Pancreas (tissue), 10 donors: ENCODE measurements at regions not wholly inside any gene's neighbourhood (a gene's known extent, or its start where the extent isn't known, plus 50 kb on each side); places are given as distances from the start of the nearest gene placed in this dataset.

Source experiments
- ATAC-seq, 4 donors: fragments of 200-7000 bp; cut with Tn5 transposase; one replicate each; pipeline versions ENCODE4 v1.8.0 to v1.9.1; 2020; ENCODE audit warnings: mild to moderate bottlenecking in 4 of 4, moderate library complexity in 4 of 4
- DNase-seq, 6 donors: peaks; one replicate each; pipeline ENCODE4 v3.0.0-alpha.2; 2020
- FAIRE-seq: peaks from 2 replicates; lab custom pipeline; 2012; peaks lifted over from hg19 to GRCh38; lab: Jason Lieb, UNC
- H3K27ac ChIP-seq, 4 donors: fragments of 200-600 bp; sonication (generic); 1 replicate in 3 of 4; 2 replicates in 1 of 4; pipeline versions ENCODE4 v1.5.0 to v1.8.0; 2020
- H3K27me3 ChIP-seq, 4 donors: fragments of 200-600 bp; one replicate each; pipeline ENCODE4 v1.8.0; 2021
- H3K36me3 ChIP-seq, 3 donors: fragments of 200-600 bp; sonication (generic) in 1 of 3; one replicate each; pipeline versions ENCODE4 v1.5.0 to v1.8.0; 2020 to 2021
- H3K4me1 ChIP-seq, 3 donors: fragments of 200-600 bp; one replicate each; pipeline ENCODE4 v1.8.0; 2021
- H3K4me3 ChIP-seq, 4 donors: fragments of 200-600 bp; sonication (generic) in 2 of 4; one replicate each; pipeline versions ENCODE4 v1.5.0 to v1.8.0; 2020 to 2021
- H3K9me3 ChIP-seq, 4 donors: fragments of 200-600 bp; one replicate each; pipeline ENCODE4 v1.8.0; 2021
- WGBS, 2 donors: extraction: QIAGEN DNeasy Blood & Tissue Kit; methylation state at CpG; one replicate each; pipeline ENCODE4 v1.1.7; 2013; 5-methylcytosine and 5-hydroxymethylcytosine counted together
- intact Hi-C, 3 donors: fragments of 100-400 bp; cut with DNase I; formaldehyde crosslinking; loops; one replicate each; pipeline versions ENCODE4 v1.11.1 to v1.14.2; 2022
- TF ChIP-seq, protein P1 (sequence below), 4 donors: fragments of 200-600 bp; sonication (generic) in 3 of 4; IDR thresholded peaks; one replicate each; pipeline versions ENCODE4 v1.5.0 to v1.8.0; 2021; ENCODE audit warnings: antibody characterized with exemption in 4 of 4
- donor health status: healthy with polysubstance abuse.
- donor health status: DM: no; HTN: no; CAD: no; lungs with moderate emphysema.
- donor health status: DM: no; HTN: no; CAD: no.
- donor health status: control.
- donor health status: control.
- donor health status: Bipolar disorder and iron deficiency.
- donor health status: DM: yes; HTN: yes; CAD: no.
- donor health status: DM: no; HTN: no; CAD: no.
- donor health status: DM: no; HTN: no; CAD: no.
- donor health status: DM: yes; HTN: yes; CAD: no.

DNA sequence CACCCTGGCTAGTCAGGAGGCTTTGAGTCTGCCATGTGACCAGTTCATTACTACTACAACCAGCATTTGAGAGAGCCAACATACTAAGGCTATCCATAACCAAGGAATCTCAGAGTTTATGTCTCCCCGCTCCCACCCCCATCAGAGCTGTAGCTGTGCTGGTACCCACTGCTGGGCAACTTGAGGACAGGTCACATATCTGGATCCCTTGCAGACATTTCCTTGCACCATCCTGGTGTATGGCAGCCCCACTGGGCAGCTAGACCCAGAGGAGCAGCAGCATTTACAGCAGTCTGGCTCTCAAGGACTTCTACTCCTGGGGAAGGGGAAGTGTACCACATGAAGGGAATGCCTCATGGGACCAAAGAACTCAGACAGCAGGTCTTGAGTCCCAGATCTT, 160.8 kb upstream of the ST8SIA2 start:
- intact Hi-C loops = no loop called here
- Histone ChIP-seq H3K4me1 (no peaks in the 10 kb centered on the region), H3K36me3 (no peaks in the 10 kb centered on the region), H3K27me3 (no peaks in the 10 kb centered on the region), H3K27ac (no peak overlapping the region), H3K4me3 (no peak overlapping the region), H3K9me3 (no peaks in the 10 kb centered on the region)
- TF ChIP-seq, protein P1, sequence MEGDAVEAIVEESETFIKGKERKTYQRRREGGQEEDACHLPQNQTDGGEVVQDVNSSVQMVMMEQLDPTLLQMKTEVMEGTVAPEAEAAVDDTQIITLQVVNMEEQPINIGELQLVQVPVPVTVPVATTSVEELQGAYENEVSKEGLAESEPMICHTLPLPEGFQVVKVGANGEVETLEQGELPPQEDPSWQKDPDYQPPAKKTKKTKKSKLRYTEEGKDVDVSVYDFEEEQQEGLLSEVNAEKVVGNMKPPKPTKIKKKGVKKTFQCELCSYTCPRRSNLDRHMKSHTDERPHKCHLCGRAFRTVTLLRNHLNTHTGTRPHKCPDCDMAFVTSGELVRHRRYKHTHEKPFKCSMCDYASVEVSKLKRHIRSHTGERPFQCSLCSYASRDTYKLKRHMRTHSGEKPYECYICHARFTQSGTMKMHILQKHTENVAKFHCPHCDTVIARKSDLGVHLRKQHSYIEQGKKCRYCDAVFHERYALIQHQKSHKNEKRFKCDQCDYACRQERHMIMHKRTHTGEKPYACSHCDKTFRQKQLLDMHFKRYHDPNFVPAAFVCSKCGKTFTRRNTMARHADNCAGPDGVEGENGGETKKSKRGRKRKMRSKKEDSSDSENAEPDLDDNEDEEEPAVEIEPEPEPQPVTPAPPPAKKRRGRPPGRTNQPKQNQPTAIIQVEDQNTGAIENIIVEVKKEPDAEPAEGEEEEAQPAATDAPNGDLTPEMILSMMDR (IDR thresholded peaks at IDR 0.05) = no peak
- DNase-seq = no peak
- no peak for FAIRE-seq
- 84 to 85% methylated on average over 1 of the region's 1 CpG for WGBS, 2 donors
- ATAC-seq = no peak

GRCh38 chr15:92243227-92243626, 150.5 kb upstream of the ST8SIA2 start:
- DNase-seq = no peak
- intact Hi-C loops = no loop called here
- no peaks in the 10 kb centered on the region for H3K36me3 ChIP-seq
- TF ChIP-seq, protein P1 (IDR thresholded peaks at IDR 0.05) = no peak
- no peak overlapping the region for H3K4me3 ChIP-seq
- 28 to 33% methylated on average over 3 of the region's 3 CpGs for WGBS, 2 donors
- no peak for FAIRE-seq
- no peaks in the 10 kb centered on the region for H3K9me3 ChIP-seq
- no peak overlapping the region for H3K27ac ChIP-seq
- peaks cover 0 to 5% (median 0%) of the 10 kb centered on the region in 4 donors for H3K27me3 ChIP-seq
- no peaks in the 10 kb centered on the region for H3K4me1 ChIP-seq
- no peak for ATAC-seq

DNA sequence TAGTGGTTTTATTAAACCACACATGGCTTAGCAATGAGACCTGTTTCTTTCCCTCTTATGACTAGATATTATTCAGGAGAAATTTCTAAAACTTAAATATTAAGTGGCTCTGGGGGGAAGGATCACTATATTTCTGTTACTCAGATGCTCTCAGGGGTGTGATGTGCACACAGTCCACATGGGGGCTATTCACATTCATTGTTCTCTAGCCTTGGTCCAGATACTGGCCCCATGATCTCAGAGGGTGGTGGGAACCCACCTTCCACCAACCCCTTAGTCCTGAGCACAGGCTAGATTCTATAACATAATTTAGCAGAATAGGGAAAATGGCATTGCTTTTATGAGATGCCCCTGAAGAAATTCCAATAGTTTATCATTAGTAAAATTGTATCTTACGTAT, 149.0 kb upstream of the ST8SIA2 start:
- Histone ChIP-seq H3K4me3 (no peak overlapping the region), H3K9me3 (no peaks in the 10 kb centered on the region), H3K27me3 (no peaks in the 10 kb centered on the region), H3K27ac (no peak overlapping the region), H3K36me3 (no peaks in the 10 kb centered on the region), H3K4me1 (no peaks in the 10 kb centered on the region)
- TF ChIP-seq, protein P1 (IDR thresholded peaks at IDR 0.05) = no peak
- intact Hi-C loops = no loop called here
- ATAC-seq (no peak), FAIRE-seq (no peak), DNase-seq (no peak)
- WGBS, 2 donors = 70 to 76% methylated on average over 1 of the region's 1 CpG

GRCh38 chr15:92247649-92248242, 145.9 kb upstream of the ST8SIA2 start:
- Histone ChIP-seq H3K4me1 (no peaks in the 10 kb centered on the region), H3K9me3 (no peaks in the 10 kb centered on the region), H3K36me3 (no peaks in the 10 kb centered on the region), H3K4me3 (no peak overlapping the region), H3K27me3 (no peaks in the 10 kb centered on the region), H3K27ac (no peak overlapping the region)
- ATAC-seq (no peak), DNase-seq (no peak), FAIRE-seq (no peak)
- intact Hi-C loops = no loop called here
- TF ChIP-seq, protein P1 (IDR thresholded peaks at IDR 0.05) = no peak
- WGBS, 2 donors = 58 to 73% methylated on average over 7 of the region's 7 CpGs

DNA sequence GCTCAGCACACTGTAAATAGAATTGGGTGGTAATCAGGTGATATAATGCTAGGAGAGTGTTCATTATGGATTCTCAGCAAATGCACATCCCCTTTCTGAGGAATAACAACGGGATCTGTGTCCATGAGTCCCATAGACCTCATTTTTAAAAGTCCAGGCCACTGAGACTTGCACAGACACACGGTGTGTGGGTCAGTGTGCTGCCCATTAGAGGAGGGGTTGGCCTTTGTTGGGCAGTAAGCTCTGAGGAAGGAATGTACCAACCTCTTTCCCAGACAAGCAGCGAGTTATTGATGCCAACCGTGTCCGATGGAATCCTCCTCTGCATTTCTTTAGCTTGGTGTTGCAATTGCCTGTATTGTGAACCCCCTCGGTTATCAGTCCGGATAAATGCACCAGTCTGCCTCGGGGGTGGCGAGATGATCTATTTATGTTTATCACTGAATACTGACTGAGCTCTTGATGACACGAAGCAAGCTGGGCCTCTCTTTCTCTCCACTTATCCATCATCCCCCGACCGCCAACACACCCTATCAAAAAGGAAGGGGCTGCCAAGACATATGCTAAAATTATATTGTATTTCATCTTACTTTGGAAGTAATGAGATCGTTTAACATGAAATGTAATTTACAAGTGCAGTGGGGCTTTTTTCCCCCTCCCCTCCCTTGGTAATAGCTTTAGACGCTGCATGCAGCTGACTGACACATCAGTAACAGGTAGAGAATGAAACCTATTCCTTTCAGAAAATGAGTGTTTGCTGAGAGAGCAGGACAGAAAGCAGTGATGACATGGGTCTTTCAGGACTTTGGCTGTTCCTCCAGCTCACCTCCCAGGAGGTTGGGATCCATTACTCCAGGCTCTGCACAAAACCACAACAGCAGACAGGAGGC, 126.6 kb upstream of the ST8SIA2 start:
- Histone ChIP-seq H3K4me1 (no peaks in the 10 kb centered on the region), H3K27me3 (peaks cover 0 to 5% (median 0%) of the 10 kb centered on the region in 4 donors), H3K36me3 (no peaks in the 10 kb centered on the region), H3K27ac (no peak overlapping the region), H3K4me3 (no peak overlapping the region), H3K9me3 (no peaks in the 10 kb centered on the region)
- TF ChIP-seq, protein P1 (IDR thresholded peaks at IDR 0.05) = no peak
- no peak for DNase-seq
- WGBS, 2 donors = 51 to 54% methylated on average over 14 of the region's 14 CpGs
- intact Hi-C loops = no loop called here
- ATAC-seq = no peak
- no peak for FAIRE-seq
